Mononuclear cell (primary cell): ENCODE measurements at regions not wholly inside any gene's neighbourhood (a gene's known extent, or its start where the extent isn't known, plus 50 kb on each side); places are given as distances from the start of the nearest gene placed in this dataset.
"Not testable (repeated sequence)": the region's sequence is repeated elsewhere in the genome, so short reads cannot be mapped to it uniquely, and the experiment has no call there.

Source experiments
- H3K27me3 ChIP-seq: 2 replicates; pipeline ENCODE4 v1.6.0; 2011; ENCODE audit warnings: low read length, control low read depth; ENCODE audit not compliant: insufficient read depth
- H3K4me1 ChIP-seq: 2 replicates; pipeline ENCODE4 v1.5.1; 2011; ENCODE audit warnings: mild to moderate bottlenecking, low read length, control low read depth; ENCODE audit not compliant: insufficient read depth
- H3K4me3 ChIP-seq: 2 replicates; pipeline ENCODE4 v1.5.1; 2011; ENCODE audit warnings: mild to moderate bottlenecking, low read length, moderate library complexity
- H3K9me3 ChIP-seq: 2 replicates; pipeline ENCODE4 v1.5.1; 2011; ENCODE audit warnings: low read depth, mild to moderate bottlenecking, control low read depth, low read length

DNA sequence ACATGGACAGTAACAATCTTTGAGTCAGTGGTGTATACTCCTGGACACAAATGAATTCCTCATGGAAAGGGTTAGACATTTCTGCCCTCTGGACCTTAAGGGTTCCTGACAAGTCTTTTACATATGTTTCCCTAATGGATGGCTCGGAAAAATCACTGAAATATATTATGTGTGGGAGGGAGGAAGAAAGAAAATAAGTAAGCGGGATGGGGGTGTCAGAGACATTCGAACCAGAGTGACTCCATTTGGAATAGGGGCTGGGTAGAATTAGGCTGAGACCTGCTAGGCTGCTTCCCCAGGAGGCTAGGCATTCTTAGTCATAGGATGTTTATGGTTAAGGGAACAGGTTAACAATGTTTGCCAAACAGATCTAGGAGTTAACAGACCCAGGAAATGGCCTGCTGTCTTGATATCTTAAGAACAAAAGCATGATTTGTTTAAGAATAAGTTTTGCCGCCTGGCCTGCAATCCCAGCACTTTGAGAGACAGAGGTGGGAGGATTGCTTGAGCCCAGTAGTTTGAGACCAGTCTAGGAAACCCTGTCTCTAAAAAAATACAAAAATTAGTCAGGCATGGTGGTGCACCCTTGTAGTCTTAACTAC is 1241.7 kb downstream of the TYW1 start:
- H3K4me3 ChIP-seq, result no peak overlapping the region
- H3K27me3 ChIP-seq, result no peaks in the 10 kb centered on the region
- no peaks in the 10 kb centered on the region for H3K4me1 ChIP-seq
- H3K9me3 ChIP-seq, result peaks cover 5% of the 10 kb centered on the region

DNA sequence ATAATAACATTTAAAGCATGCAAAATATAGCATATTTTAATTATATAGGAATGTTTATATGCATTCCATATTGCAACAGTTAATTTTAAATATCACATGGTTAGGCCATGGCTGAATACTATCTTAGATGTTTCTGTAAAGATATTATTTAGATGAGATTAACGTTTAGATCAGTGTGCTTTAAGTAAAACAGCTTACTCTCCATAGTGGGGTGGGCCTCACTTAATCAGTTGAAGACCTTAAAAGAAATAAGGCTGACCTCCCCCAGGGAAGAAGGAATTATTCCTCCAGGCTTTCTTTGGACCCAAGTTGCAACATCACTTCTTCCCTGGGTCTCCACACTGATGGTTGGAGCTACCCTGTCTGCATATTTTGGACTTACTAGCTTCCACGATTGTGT is 1246.5 kb downstream of the TYW1 start:
- Histone ChIP-seq H3K4me1 (no peaks in the 10 kb centered on the region), H3K9me3 (peaks cover 5% of the 10 kb centered on the region), H3K27me3 (no peaks in the 10 kb centered on the region), H3K4me3 (no peak overlapping the region)

DNA sequence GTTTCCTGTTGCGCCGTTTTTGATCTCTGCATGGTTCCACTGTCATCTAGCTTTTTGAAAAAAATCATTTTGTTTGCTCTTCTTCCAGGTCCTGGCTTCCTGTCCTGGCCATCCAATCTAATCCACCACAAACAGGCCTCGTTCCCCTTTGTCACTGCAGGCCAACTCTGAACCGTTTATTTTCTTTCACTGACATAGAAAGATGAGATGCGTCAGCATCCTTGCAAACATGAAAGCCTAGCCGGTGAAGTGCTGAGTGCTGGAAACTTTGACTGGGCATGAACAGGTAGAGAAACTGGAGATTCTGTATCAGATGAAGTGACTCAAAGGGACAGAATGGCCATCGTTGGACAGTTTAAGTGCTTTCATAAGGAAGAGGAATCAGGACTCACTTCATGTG is 1247.8 kb downstream of the TYW1 start:
- no peaks in the 10 kb centered on the region for H3K27me3 ChIP-seq
- no peaks in the 10 kb centered on the region for H3K4me1 ChIP-seq
- H3K9me3 ChIP-seq, result peaks cover 5% of the 10 kb centered on the region
- H3K4me3 ChIP-seq, result no peak overlapping the region

DNA sequence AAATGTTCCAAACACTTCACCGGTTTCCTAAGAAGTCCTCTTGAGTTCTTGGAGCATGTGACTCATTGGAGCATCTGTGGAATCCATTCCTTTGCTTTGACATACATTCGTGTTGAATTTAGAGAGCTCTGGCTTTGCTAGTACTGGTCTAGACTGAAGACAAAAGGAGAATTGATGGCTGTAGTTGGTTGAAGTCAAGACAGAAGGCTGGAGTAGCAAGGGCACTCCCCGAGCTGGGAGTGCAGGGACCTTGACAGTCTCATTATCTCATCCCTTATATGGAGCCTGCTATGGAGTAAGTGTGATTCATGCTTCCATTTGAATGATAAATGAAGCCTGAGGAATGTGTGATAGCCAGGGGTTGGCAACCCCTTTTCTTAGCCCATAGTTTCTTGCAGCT is 1249.1 kb downstream of the TYW1 start:
- H3K9me3 ChIP-seq, result peaks cover 5% of the 10 kb centered on the region
- H3K4me3 ChIP-seq, result no peak overlapping the region
- no peaks in the 10 kb centered on the region for H3K27me3 ChIP-seq

DNA sequence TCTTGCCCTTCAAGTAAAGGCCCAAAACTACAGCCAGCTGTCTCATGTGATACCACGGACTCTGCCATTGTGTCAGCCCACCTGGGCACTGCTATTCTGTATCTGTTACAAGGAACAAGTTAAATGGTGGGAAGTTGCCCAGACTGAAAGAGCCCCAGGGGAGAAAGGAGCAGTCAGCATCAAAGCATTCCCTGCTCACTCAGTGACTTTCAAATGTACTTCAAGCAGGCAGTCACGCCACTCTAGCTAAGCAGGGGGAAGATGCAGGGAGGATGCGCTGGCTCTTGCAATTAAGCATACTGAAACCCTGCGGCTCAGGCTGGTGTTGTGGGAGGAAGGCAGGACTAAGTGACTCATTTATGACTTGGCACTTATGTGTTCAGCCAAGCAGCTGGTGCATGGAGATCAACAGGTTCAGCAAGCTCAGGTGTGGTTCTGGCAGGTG is 1249.6 kb downstream of the TYW1 start:
- Histone ChIP-seq H3K4me1 (no peaks in the 10 kb centered on the region), H3K27me3 (no peaks in the 10 kb centered on the region), H3K4me3 (no peak overlapping the region), H3K9me3 (peaks cover 4% of the 10 kb centered on the region)

More for the DNA sequence above, 1249.1 kb downstream of the TYW1 start:
- no peaks in the 10 kb centered on the region for H3K4me1 ChIP-seq

DNA sequence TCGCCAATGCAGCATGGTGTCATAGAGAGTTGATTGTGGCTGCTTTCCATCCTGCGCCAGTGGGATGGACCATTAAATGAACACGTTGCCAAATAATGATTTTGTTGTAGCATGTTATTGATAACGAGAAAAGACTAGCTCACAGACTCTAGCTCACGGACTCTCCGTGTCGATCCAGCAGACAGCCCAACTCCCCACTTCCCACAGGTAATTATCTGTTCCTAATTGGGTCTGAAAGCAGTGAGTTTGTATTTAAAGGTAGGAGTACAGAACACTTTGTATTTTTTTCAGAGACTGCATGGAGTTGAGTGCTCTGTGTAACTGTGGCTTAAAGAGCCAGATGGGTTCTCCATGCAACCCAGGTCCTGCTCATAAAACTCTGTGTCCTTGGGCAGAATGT is 1250.5 kb downstream of the TYW1 start:
- Histone ChIP-seq H3K4me3 (no peak overlapping the region), H3K9me3 (no peaks in the 10 kb centered on the region), H3K27me3 (no peaks in the 10 kb centered on the region), H3K4me1 (no peaks in the 10 kb centered on the region)

GRCh38 chr7:68247571-68247970 is 1250.9 kb downstream of the TYW1 start:
- Histone ChIP-seq H3K4me3 (no peak overlapping the region), H3K9me3 (no peaks in the 10 kb centered on the region)

DNA sequence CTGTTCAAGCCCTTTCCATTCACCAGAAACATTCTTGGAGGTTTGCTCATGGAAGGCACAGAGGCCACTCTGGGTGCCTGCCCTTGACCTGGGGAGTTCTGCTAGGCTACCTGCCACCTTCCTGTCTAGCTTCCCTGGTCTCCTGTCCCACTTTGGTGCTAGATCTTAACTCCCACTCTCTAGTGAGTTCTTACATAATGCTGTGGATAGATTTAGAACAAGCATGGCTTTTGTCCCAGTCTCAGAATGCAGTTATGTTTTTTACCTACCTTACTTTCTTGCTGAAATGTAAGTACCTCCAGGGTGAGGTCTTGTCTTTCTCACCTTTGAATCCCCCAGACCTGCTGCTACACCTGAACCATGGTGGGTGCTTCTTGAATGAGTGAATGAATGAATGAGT is 1252.3 kb downstream of the TYW1 start:
- Histone ChIP-seq H3K27me3 (no peaks in the 10 kb centered on the region), H3K9me3 (no peaks in the 10 kb centered on the region), H3K4me3 (no peak overlapping the region), H3K4me1 (no peaks in the 10 kb centered on the region)

More at GRCh38 chr7:68247571-68247970, 1250.9 kb downstream of the TYW1 start:
- Histone ChIP-seq H3K4me1 (no peaks in the 10 kb centered on the region), H3K27me3 (no peaks in the 10 kb centered on the region)

DNA sequence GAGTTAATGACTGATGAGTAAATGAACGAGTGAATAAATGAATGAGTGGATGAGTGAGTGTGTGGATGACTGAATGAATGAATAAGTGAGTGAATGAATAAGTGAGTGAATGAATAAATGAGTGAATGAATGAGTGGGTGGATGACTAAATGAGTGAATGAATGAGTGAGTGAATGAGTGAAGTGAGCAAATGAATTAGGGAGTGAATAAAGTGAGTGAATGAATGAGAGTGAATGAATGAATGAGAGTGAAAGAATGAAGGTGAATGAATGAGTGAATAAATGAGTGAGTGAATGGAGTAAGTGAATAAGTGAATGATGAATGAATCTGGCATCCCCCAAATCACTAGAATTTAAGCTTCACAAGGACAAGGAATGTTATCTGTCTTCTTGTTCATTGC is 1253.0 kb downstream of the TYW1 start:
- no peaks in the 10 kb centered on the region for H3K27me3 ChIP-seq

GRCh38 chr7:68250143-68250542 is 1253.5 kb downstream of the TYW1 start:
- H3K4me1 ChIP-seq, result no peaks in the 10 kb centered on the region
- no peaks in the 10 kb centered on the region for H3K27me3 ChIP-seq
- H3K4me3 ChIP-seq, result no peak overlapping the region
- no peaks in the 10 kb centered on the region for H3K9me3 ChIP-seq

More for the DNA sequence above, 1253.0 kb downstream of the TYW1 start:
- no peaks in the 10 kb centered on the region for H3K4me1 ChIP-seq
- H3K9me3 ChIP-seq, result no peaks in the 10 kb centered on the region
- H3K4me3 ChIP-seq, result no peak overlapping the region

DNA sequence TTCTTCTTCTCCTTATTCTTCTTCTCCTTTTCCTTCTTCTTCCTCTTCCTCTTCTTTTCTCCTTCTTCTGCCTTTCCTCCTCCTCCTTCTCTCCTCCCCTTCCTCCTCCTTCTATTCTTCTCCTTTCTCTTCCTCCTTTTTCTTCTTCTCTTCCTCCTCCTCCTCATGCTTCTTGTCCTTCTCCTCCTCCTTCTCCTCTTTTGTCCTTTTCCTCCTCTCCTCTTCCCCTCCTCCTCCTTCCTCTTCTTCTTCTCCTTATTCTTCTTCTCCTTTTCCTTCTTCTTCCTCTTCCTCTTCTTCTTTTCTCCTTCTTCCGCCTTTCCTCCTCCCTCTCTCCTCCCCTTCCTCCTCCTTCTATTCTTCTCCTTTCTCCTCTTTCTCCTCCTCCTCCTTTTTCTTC is 1258.2 kb downstream of the TYW1 start:
- not testable (repeated sequence) for H3K4me3 ChIP-seq, H3K9me3 ChIP-seq, H3K4me1 ChIP-seq, H3K27me3 ChIP-seq

DNA sequence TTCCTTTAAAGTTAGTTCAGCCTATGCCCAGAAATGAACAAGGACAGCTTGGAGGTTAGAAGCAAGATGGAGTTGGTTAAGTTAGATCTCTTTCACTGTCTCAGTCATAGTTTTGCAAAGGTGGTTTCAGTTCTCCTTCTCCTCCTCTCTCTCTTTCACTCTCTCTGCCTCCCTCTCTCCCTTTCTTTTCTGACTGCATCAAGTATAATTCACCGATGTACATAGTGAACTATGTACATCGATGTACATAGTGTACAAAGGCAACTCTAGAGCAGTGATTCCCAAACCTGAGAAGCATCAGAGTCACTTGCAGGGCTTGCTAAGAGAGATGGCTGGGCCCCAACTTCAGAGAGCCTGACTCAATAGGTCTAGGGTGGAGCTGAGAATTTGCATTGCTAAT is 1259.7 kb downstream of the TYW1 start:
- H3K4me1 ChIP-seq, result no peaks in the 10 kb centered on the region
- no peaks in the 10 kb centered on the region for H3K9me3 ChIP-seq
- H3K27me3 ChIP-seq, result no peaks in the 10 kb centered on the region
- no peak overlapping the region for H3K4me3 ChIP-seq

- Histone ChIP-seq H3K4me3 (no peak overlapping the region), H3K9me3 (no peaks in the 10 kb centered on the region), H3K27me3 (no peaks in the 10 kb centered on the region), H3K4me1 (no peaks in the 10 kb centered on the region)
Observed at GRCh38 chr7:68258609-68259008, 1262.0 kb downstream of the TYW1 start.

GRCh38 chr7:68265258-68265657 is 1268.6 kb downstream of the TYW1 start:
- no peaks in the 10 kb centered on the region for H3K4me1 ChIP-seq
- H3K27me3 ChIP-seq, result no peaks in the 10 kb centered on the region
- H3K4me3 ChIP-seq, result no peak overlapping the region
- peaks cover 15% of the 10 kb centered on the region for H3K9me3 ChIP-seq

DNA sequence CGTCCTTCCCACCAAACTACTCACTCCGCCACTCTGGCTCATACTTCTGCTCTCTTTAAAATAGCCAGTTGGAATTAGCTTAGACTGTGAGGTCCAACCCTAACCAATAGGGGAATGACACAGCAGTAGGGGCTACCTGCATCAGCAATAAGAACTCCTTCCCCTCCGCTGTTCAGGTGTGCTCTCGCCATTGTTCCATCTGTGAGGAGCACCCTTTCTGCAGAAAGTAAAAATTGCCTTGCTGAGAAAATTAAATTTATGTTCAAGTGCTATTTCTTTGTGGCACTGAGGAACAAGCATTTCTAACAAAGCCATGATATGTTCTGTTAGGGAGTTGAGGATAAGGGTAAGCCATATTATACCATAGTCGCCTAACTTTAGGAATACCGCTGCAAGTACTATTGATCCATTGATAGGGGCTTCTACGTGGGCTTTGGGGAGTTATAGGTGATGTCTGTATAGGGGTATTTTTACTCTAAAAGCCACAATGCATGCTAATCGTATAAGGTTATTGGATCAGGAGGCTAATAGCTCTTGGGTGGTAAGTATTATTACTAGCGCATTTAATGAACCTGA is 1269.5 kb downstream of the TYW1 start:
- H3K9me3 ChIP-seq, result peaks cover 15% of the 10 kb centered on the region
- no peaks in the 10 kb centered on the region for H3K4me1 ChIP-seq
- H3K27me3 ChIP-seq, result no peaks in the 10 kb centered on the region
- no peak overlapping the region for H3K4me3 ChIP-seq

DNA sequence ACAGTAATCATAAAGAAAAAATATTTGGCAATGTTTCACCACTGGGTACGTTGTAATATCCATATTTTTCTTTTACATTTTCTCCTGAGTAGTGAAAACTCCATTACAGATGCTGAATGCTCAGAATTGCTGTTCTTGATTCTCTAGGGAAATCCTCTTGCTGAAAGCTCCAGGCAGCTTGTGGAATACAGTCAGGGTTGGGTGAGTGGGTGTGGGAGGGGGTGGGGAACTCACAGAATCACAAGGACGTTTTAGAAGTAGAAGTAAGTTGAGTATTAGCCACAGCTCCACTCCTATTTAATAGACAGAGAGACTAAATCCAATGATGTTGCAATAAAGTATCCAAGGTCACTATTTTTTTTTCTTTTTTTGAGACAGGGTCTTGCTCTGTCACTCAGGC is 1270.9 kb downstream of the TYW1 start:
- Histone ChIP-seq H3K4me1 (no peaks in the 10 kb centered on the region), H3K9me3 (peaks cover 15% of the 10 kb centered on the region), H3K4me3 (no peak overlapping the region), H3K27me3 (no peaks in the 10 kb centered on the region)
